B cell (primary cell): ENCODE measurements at regions not wholly inside any gene's neighbourhood (a gene's known extent, or its start where the extent isn't known, plus 50 kb on each side); places are given as distances from the start of the nearest gene placed in this dataset.

Source experiments
- EZH2 ChIP-seq: IDR thresholded peaks from 2 replicates; pipeline ENCODE4 v1.6.1; 2012; ENCODE audit warnings: borderline replicate concordance, low read depth, mild to moderate bottlenecking, moderate library complexity, low read length; ENCODE audit not compliant: insufficient read depth, poor library complexity, severe bottlenecking
- TF ChIP-seq, protein P1 (sequence below): fragments of 200-600 bp; IDR thresholded peaks from one replicate; pipeline ENCODE4 v1.8.0; 2022; ENCODE audit warnings: antibody characterized with exemption, mild to moderate bottlenecking

DNA sequence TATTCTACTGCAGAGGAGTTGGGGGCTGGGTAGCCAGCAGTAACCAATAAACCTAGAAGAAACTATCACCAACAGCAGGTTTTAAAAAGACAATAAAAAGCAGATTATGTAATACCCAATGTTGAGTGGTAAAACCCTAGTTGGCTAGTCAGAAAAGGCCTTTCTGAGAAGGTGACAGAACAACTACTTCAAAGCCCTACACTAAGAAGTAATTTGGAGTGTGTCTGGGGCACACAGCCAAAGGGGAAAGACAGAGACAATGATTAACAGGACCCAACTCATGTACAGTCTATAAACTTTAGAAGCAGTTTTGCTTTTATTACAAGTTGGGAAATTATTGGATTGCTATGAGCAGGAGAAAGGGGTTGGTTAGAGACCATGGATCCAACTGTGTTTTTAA lies 77.2 kb upstream of the TMEM106B start:
- TF ChIP-seq, protein P1, sequence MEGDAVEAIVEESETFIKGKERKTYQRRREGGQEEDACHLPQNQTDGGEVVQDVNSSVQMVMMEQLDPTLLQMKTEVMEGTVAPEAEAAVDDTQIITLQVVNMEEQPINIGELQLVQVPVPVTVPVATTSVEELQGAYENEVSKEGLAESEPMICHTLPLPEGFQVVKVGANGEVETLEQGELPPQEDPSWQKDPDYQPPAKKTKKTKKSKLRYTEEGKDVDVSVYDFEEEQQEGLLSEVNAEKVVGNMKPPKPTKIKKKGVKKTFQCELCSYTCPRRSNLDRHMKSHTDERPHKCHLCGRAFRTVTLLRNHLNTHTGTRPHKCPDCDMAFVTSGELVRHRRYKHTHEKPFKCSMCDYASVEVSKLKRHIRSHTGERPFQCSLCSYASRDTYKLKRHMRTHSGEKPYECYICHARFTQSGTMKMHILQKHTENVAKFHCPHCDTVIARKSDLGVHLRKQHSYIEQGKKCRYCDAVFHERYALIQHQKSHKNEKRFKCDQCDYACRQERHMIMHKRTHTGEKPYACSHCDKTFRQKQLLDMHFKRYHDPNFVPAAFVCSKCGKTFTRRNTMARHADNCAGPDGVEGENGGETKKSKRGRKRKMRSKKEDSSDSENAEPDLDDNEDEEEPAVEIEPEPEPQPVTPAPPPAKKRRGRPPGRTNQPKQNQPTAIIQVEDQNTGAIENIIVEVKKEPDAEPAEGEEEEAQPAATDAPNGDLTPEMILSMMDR, result no peak
- no peak for TF ChIP-seq EZH2
